Esophagus squamous epithelium (tissue), 5 donors: ENCODE measurements at regions not wholly inside any gene's neighbourhood (a gene's known extent, or its start where the extent isn't known, plus 50 kb on each side); places are given as distances from the start of the nearest gene placed in this dataset.
A peak's percentile ranks its signal among the peaks of the same experiment; 100 is the strongest.

Experiments used
- DNase-seq: peaks from one replicate; lab custom pipeline; 2025; lab: John Stamatoyannopoulos, UW
- H3K27ac ChIP-seq, 4 donors: fragments of 200-600 bp; sonication (generic); one replicate each; pipeline ENCODE4 v1.5.1; 2016 to 2019; ENCODE audit warnings: mild to moderate bottlenecking in 1 of 4
- H3K27me3 ChIP-seq, 4 donors: fragments of 200-600 bp; sonication (generic); 1 replicate in 3 of 4; 2 replicates in 1 of 4; pipeline versions ENCODE4 v1.5.1 to v1.6.0; 2017 to 2021; ENCODE audit warnings: antibody characterized with exemption in 1 of 4
- H3K36me3 ChIP-seq, 3 donors: fragments of 200-600 bp; sonication (generic); one replicate each; pipeline ENCODE4 v1.5.1; 2016 to 2019
- H3K4me1 ChIP-seq, 3 donors: fragments of 200-600 bp; sonication (generic); one replicate each; pipeline ENCODE4 v1.5.1; 2017 to 2019
- H3K4me3 ChIP-seq, 4 donors: fragments of 200-600 bp; sonication (generic); 1 replicate in 3 of 4; 2 replicates in 1 of 4; pipeline ENCODE4 v1.5.1; 2016 to 2019; ENCODE audit warnings: mild to moderate bottlenecking in 2 of 4, moderate library complexity in 1 of 4
- H3K9me3 ChIP-seq, 3 donors: fragments of 200-600 bp; sonication (generic); one replicate each; pipeline ENCODE4 v1.5.1; 2016 to 2019
- POLR2A ChIP-seq, 4 donors: fragments of 450-650 bp; IDR thresholded peaks; one replicate each; pipeline ENCODE4 v1.6.1; 2017; ENCODE audit warnings: antibody characterized with exemption in 4 of 4, mild to moderate bottlenecking in 4 of 4, moderate library complexity in 3 of 4
- WGBS, 2 donors: methylation state at CpG; one replicate each; pipeline ENCODE4 v1.1.5; 2018; 5-methylcytosine and 5-hydroxymethylcytosine counted together
- intact Hi-C: fragments of 100-400 bp; cut with DNase I; formaldehyde crosslinking; loops from one replicate; pipeline ENCODE4 v1.15.0; 2022
- TF ChIP-seq, protein P1 (sequence below), 6 experiments: fragments of 450-650 bp in 4 of 6; fragments of 200-600 bp in 2 of 6; sonication (generic) in 2 of 6; IDR thresholded peaks; one replicate each; pipeline ENCODE4 v1.5.1; 2016 to 2019; ENCODE audit warnings: antibody characterized with exemption in 6 of 6, mild to moderate bottlenecking in 4 of 6, moderate library complexity in 4 of 6
- donor health status: DM: yes; HTN: yes; CAD: no.

DNA sequence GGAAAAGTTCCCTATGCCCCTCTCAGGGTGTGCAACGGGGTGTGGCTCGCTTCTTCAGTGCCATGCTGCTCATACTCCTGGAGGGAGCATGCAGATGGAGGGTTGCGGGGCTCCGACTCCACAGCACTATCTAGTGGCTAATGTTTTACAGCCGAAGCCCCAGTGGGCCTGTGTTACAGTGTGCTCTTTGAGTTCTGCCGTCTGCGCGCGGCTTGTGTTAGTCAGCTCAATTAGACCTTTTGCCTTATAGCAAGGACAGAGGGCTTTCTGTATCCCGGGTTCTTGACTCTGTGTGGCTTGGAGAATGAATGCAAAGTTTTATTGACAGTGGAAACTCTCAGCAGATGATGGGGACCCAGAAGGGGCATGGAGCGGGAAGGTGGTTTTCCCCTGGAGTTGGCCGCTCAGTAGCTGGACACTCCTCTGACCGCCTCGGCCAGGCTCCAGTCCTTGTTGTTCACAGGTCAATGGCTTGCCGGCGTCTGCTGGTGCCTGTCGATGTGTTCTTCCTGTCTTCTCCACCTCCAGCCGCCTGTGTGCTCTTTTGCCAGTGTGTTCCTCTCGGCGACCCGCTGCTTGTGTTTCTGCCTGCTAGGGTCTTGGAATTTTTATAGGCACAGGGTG is 383.4 kb downstream of the LMO7 start:
- no peaks in the 10 kb centered on the region for H3K27me3 ChIP-seq
- H3K27ac ChIP-seq, result no peak overlapping the region
- H3K4me1 ChIP-seq, result no peaks in the 10 kb centered on the region
- no peak overlapping the region for H3K4me3 ChIP-seq
- H3K36me3 ChIP-seq, result no peaks in the 10 kb centered on the region
- DNase-seq, result no peak
- 79 to 81% methylated on average over 17 to 18 of the region's 21 CpGs for WGBS, 2 donors
- intact Hi-C loops, result loop anchor here (10.0 kb wide), 1 partner anchor 145 kb away; no protein-coding TSS in a partner anchor
- no peak for TF ChIP-seq POLR2A (IDR thresholded peaks at IDR 0.05)
- TF ChIP-seq, protein P1, sequence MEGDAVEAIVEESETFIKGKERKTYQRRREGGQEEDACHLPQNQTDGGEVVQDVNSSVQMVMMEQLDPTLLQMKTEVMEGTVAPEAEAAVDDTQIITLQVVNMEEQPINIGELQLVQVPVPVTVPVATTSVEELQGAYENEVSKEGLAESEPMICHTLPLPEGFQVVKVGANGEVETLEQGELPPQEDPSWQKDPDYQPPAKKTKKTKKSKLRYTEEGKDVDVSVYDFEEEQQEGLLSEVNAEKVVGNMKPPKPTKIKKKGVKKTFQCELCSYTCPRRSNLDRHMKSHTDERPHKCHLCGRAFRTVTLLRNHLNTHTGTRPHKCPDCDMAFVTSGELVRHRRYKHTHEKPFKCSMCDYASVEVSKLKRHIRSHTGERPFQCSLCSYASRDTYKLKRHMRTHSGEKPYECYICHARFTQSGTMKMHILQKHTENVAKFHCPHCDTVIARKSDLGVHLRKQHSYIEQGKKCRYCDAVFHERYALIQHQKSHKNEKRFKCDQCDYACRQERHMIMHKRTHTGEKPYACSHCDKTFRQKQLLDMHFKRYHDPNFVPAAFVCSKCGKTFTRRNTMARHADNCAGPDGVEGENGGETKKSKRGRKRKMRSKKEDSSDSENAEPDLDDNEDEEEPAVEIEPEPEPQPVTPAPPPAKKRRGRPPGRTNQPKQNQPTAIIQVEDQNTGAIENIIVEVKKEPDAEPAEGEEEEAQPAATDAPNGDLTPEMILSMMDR (IDR thresholded peaks at IDR 0.05), result no peak
- H3K9me3 ChIP-seq, result no peaks in the 10 kb centered on the region

DNA sequence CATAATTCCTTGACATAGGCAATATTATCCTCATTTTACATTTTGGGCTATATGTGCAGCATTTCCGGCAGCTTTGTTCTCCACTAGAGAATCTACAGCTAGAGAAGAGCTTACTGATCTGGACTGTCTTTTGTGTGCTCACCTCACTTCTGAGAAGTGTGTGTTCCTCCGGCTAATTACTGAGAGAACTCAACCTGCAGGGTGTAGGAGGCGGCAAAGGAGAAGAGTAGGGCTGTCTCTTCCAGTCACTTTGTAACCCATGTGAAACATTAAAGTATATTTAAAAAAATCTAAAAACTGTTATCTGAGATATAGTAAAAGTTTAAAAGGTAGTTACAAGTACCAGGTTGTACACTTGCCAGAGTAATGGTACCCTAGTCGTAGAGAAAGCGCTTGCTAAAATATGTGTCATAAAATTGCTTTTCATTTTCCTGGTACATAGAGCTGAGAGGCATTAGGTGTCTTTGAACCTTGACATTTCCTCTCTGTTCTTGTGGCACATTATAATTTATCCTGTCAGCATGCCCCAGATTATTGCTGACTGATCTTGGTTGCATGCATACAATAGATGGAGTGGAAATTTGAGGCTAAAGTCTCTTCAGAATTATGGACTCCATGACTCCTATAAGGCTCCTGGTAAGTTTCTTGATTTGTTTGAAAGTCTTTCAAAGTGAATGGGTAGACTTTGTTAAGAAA is 381.9 kb downstream of the LMO7 start:
- Histone ChIP-seq H3K27me3 (no peaks in the 10 kb centered on the region), H3K4me1 (no peaks in the 10 kb centered on the region), H3K4me3 (no peak overlapping the region), H3K36me3 (no peaks in the 10 kb centered on the region), H3K27ac (no peak overlapping the region), H3K9me3 (no peaks in the 10 kb centered on the region)
- TF ChIP-seq POLR2A (IDR thresholded peaks at IDR 0.05), result no peak
- TF ChIP-seq, protein P1 (IDR thresholded peaks at IDR 0.05), result no peak
- intact Hi-C loops, result loop anchor here (10.0 kb wide), 1 partner anchor 143 kb away; no protein-coding TSS in a partner anchor
- WGBS, 2 donors, result 91 to 92% methylated on average over 5 of the region's 5 CpGs
- no peak for DNase-seq

DNA sequence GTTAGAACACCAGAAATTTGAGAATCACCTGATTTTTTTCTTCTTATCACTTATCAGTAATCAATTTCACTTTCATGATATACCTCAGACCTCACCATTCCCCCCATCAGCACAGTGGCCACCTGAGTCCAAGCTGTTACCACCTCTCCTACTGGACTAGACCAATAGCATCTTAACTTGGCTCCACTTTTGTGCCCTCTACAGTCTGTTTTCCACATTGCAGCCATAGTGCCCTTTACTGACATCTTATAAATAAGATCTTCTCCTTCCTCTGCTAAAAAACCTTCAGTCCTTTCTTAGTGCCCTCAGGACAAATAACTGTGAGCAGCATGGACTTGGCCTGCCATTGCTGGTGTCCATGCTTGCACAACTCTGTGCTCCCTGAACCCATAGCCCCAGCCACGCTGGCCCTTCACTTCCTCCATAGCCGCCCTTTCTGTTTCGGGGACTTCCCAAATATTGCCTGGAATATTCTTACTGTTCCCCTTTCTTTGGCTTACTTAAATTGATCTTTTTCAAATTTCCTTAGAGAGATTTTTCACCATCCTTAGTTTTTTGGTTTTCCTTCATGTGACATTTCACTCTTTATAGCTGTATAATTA is 380.8 kb downstream of the LMO7 start:
- H3K4me1 ChIP-seq, result peaks cover 0 to 5% (median 0%) of the 10 kb centered on the region in 3 donors
- WGBS, 2 donors, result 86 to 95% methylated on average over 3 of the region's 3 CpGs
- H3K27me3 ChIP-seq, result no peaks in the 10 kb centered on the region
- H3K9me3 ChIP-seq, result no peaks in the 10 kb centered on the region
- intact Hi-C loops, result loop anchor here (10.0 kb wide), 1 partner anchor 142 kb away; no protein-coding TSS in a partner anchor
- H3K36me3 ChIP-seq, result no peaks in the 10 kb centered on the region
- no peak for DNase-seq
- no peak overlapping the region for H3K27ac ChIP-seq
- no peak overlapping the region for H3K4me3 ChIP-seq
- TF ChIP-seq, protein P1 (IDR thresholded peaks at IDR 0.05), result peak in 4 of 6 experiments; percentile 17 to 55 (median 32)
- no peak for TF ChIP-seq POLR2A (IDR thresholded peaks at IDR 0.05)

DNA sequence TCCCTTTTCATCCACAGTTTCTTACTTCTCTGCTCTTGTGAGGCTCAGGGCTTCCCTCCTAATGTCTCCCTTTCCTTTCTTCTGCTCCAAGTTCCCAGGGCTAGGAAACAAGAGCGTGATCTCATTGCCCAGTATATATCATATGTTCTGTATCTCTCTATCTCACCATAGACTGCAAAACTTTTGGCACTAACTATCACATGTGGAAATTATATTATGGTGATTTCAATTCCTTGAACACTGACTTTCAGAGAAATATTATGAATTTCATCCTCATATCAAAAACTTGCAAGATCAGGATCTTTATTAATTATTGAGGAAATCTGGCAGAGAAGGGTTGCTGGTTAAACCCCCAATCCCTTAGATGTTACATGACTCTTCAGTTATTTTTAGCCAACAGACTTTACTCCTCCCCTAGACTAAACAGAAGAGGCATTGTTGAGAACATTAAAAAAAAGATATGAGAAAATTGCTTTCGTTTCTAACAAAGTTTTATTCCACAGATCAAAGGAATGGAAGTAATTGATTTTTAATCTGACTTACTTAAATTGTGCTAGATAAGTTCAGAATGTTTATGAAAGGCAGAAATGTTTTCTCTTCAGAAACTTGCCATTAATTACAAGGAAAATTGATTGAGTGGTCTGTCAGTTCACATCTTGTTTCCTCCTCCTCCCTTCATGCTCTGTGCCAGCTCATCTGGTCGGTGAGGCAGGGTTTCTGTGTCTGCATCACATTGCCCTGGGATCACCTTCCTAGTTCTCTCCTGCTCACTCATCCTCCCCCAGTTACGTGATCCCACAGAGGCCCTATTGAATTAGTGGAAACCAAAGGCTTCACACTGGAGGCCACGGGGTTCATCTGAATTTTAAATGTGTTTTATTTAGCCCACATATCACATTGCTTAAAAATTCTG is 378.5 kb downstream of the LMO7 start:
- Histone ChIP-seq H3K4me3 (no peak overlapping the region), H3K9me3 (no peaks in the 10 kb centered on the region), H3K36me3 (no peaks in the 10 kb centered on the region), H3K4me1 (peaks cover 0 to 6% (median 0%) of the 10 kb centered on the region in 3 donors), H3K27ac (no peak overlapping the region), H3K27me3 (no peaks in the 10 kb centered on the region)
- no peak for TF ChIP-seq POLR2A (IDR thresholded peaks at IDR 0.05)
- TF ChIP-seq, protein P1 (IDR thresholded peaks at IDR 0.05), result no peak
- intact Hi-C loops, result loop anchor here (10.0 kb wide), 1 partner anchor 140 kb away; no protein-coding TSS in a partner anchor
- 41 to 59% methylated on average over 5 of the region's 5 CpGs for WGBS, 2 donors
- no peak for DNase-seq
